DMS53 (cell line): ENCODE measurements at regions not wholly inside any gene's neighbourhood (a gene's known extent, or its start where the extent isn't known, plus 50 kb on each side); places are given as distances from the start of the nearest gene placed in this dataset.
"Not testable (repeated sequence)": the region's sequence is repeated elsewhere in the genome, so short reads cannot be mapped to it uniquely, and the experiment has no call there.

Experiments used
- DNase-seq: peaks from one replicate; lab custom pipeline; 2025; lab: John Stamatoyannopoulos, UW

- DNase-seq, result no peak
Measured at GRCh38 chr18:78410094-78410786, 569.4 kb upstream of the SALL3 start.

- no peak for DNase-seq
Measured at GRCh38 chr18:78411539-78411938, 568.1 kb upstream of the SALL3 start.

GRCh38 chr18:78414302-78414701 is 565.3 kb upstream of the SALL3 start:
- DNase-seq, result no peak

- DNase-seq, result no peak
Measured at GRCh38 chr18:78416853-78417252, 562.8 kb upstream of the SALL3 start.

GRCh38 chr18:78418379-78418778 is 561.2 kb upstream of the SALL3 start:
- no peak for DNase-seq

- DNase-seq, result no peak
Measured at GRCh38 chr18:78419171-78419570, 560.4 kb upstream of the SALL3 start.

GRCh38 chr18:78420116-78420515 is 559.5 kb upstream of the SALL3 start:
- no peak for DNase-seq

GRCh38 chr18:78421392-78421791 is 558.2 kb upstream of the SALL3 start:
- no peak for DNase-seq

- no peak for DNase-seq
Measured at GRCh38 chr18:78422336-78422735, 557.3 kb upstream of the SALL3 start.

GRCh38 chr18:78423811-78424210 is 555.8 kb upstream of the SALL3 start:
- DNase-seq, result no peak

GRCh38 chr18:78424403-78425018 is 555.1 kb upstream of the SALL3 start:
- DNase-seq, result no peak

- no peak for DNase-seq
Measured at GRCh38 chr18:78425019-78425412, 554.6 kb upstream of the SALL3 start.

- no peak for DNase-seq
Measured at GRCh38 chr18:78427081-78427480, 552.5 kb upstream of the SALL3 start.

GRCh38 chr18:78429127-78430108 is 550.2 kb upstream of the SALL3 start:
- DNase-seq, result no peak

GRCh38 chr18:78430131-78430758 is 549.4 kb upstream of the SALL3 start:
- no peak for DNase-seq

- no peak for DNase-seq
Measured at GRCh38 chr18:78431606-78432005, 548.0 kb upstream of the SALL3 start.

- DNase-seq, result no peak
Measured at GRCh38 chr18:78433562-78433961, 546.1 kb upstream of the SALL3 start.

- DNase-seq, result no peak
Measured at GRCh38 chr18:78436110-78436509, 543.5 kb upstream of the SALL3 start.

- not testable (repeated sequence) for DNase-seq
Measured at GRCh38 chr18:78438235-78438634, 541.4 kb upstream of the SALL3 start.

- no peak for DNase-seq
Measured at GRCh38 chr18:78445880-78446279, 533.7 kb upstream of the SALL3 start.

- no peak for DNase-seq
Measured at GRCh38 chr18:78447211-78447610, 532.4 kb upstream of the SALL3 start.

- peak; percentile 37 for DNase-seq
Measured at GRCh38 chr18:78448106-78448505, 531.5 kb upstream of the SALL3 start.
